Effector memory CD8-positive, alpha-beta T cell (primary cell): ENCODE measurements at regions not wholly inside any gene's neighbourhood (a gene's known extent, or its start where the extent isn't known, plus 50 kb on each side); places are given as distances from the start of the nearest gene placed in this dataset.
"Not testable (repeated sequence)": the region's sequence is repeated elsewhere in the genome, so short reads cannot be mapped to it uniquely, and the experiment has no call there.

Experiments used
- ATAC-seq: fragments of 150-1000 bp; cut with Tn5 transposase; replicated peaks from 2 replicates; pipeline ENCODE4 v1.10.0; 2021; ENCODE audit warnings: mild to moderate bottlenecking, moderate library complexity
- DNase-seq, 3 experiments: peaks; one replicate each; pipeline ENCODE4 v3.0.0; 2021
- H3K27ac Mint-ChIP-seq, 2 donors: one replicate each; pipeline ENCODE4 v1.8.0; 2022; ENCODE audit warnings: mild to moderate bottlenecking in 2 of 2, mixed read lengths in 2 of 2, moderate library complexity in 2 of 2
- H3K27me3 Mint-ChIP-seq, 2 donors: one replicate each; pipeline ENCODE4 v1.8.0; 2022; ENCODE audit warnings: mixed read lengths in 2 of 2
- H3K36me3 Mint-ChIP-seq: one replicate; pipeline ENCODE4 v1.8.0; 2022; ENCODE audit warnings: mild to moderate bottlenecking, moderate library complexity, mixed read lengths; ENCODE audit not compliant: insufficient read depth
- H3K4me1 Mint-ChIP-seq, 2 donors: one replicate each; pipeline ENCODE4 v1.8.0; 2022; ENCODE audit warnings: low read depth in 2 of 2, mixed read lengths in 2 of 2
- H3K4me3 Mint-ChIP-seq, 2 donors: one replicate each; pipeline ENCODE4 v1.8.0; 2022; ENCODE audit warnings: mild to moderate bottlenecking in 2 of 2, mixed read lengths in 2 of 2, moderate library complexity in 2 of 2
- H3K9me3 Mint-ChIP-seq, 2 donors: one replicate each; pipeline ENCODE4 v1.8.0; 2022; ENCODE audit warnings: mixed read lengths in 2 of 2

DNA sequence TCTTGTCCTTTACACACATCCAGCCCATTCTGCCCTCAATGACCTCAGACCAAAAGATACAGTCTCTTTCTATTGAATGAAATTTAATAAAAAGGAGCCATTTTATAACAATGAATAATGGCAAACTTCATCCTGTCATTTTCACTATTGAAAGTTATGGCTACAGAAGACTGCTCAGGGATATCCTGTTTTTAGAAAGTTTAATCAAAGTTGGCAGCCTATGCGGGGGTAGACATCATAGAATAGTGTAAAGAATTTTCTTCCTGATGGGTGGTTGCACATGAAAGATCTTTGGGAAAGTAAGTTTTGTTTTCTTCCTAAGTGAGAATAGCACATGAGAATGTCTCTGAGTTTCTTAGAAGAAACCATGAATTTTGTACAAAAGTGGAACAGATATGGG is 670.4 kb upstream of the CDH6 start:
- Mint-ChIP-seq H3K36me3 (no peaks in the 10 kb centered on the region), H3K4me1 (no peaks in the 10 kb centered on the region), H3K27me3 (no peaks in the 10 kb centered on the region), H3K9me3 (peaks cover 0 to 14% of the 10 kb centered on the region in 2 donors), H3K27ac (no peak overlapping the region), H3K4me3 (no peak overlapping the region)
- no peak for ATAC-seq
- DNase-seq, result no peak

GRCh38 chr5:30505014-30505886 is 688.2 kb upstream of the CDH6 start:
- Mint-ChIP-seq H3K27ac (no peak overlapping the region), H3K9me3 (peaks cover 9 to 22% of the 10 kb centered on the region in 2 donors), H3K4me3 (no peak overlapping the region), H3K36me3 (no peaks in the 10 kb centered on the region), H3K27me3 (no peaks in the 10 kb centered on the region), H3K4me1 (no peaks in the 10 kb centered on the region)
- no peak for DNase-seq
- no peak for ATAC-seq

DNA sequence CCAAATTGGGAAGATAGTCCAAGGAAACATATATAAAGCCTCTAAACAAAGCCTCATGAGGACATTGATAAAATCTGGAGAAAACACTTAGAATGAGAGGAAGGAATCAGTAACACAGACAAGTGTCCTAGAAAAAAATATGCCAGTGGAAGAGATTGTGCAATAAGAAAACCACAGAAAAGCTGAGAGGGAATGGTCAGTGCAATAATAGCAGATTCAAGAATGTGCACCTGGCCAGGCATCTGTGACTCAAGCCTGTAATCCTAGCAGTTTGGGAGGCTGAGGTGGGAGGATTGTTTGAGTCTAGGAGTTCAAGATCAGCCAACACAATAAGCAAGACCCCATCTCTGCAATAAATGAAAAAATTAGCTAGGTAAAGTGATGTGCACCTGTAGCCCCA is 691.2 kb upstream of the CDH6 start:
- DNase-seq (no peak), ATAC-seq (no peak)
- Mint-ChIP-seq H3K27me3 (no peaks in the 10 kb centered on the region), H3K36me3 (no peaks in the 10 kb centered on the region), H3K4me3 (no peak overlapping the region), H3K4me1 (no peaks in the 10 kb centered on the region), H3K27ac (no peak overlapping the region), H3K9me3 (peaks cover 9 to 14% of the 10 kb centered on the region in 2 donors)

DNA sequence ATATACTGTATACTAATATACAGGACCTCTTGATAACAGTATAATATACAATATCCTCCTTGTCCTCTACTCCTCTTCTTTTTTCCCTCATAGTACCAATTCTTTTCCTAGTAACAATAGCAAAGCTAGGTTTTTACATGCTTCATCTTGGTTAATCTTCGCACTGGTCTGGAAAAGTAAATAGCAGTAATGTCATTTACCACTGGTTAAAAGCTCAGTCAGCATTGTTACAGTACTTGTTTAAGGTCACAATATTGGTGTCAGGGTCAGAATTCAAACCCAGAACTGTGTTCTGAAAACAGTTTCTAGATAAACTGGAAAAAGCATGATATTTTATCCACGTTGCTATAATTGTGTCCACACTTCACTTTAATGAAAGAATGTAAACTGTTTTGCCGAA is 692.4 kb upstream of the CDH6 start:
- no peak for DNase-seq
- ATAC-seq, result no peak
- Mint-ChIP-seq H3K36me3 (no peaks in the 10 kb centered on the region), H3K27me3 (no peaks in the 10 kb centered on the region), H3K4me3 (no peak overlapping the region), H3K9me3 (peaks cover 9 to 14% of the 10 kb centered on the region in 2 donors), H3K4me1 (no peaks in the 10 kb centered on the region), H3K27ac (no peak overlapping the region)

GRCh38 chr5:30500513-30500912 is 693.0 kb upstream of the CDH6 start:
- H3K27me3 Mint-ChIP-seq, result no peaks in the 10 kb centered on the region
- no peak overlapping the region for H3K4me3 Mint-ChIP-seq
- H3K36me3 Mint-ChIP-seq, result no peaks in the 10 kb centered on the region
- H3K9me3 Mint-ChIP-seq, result peaks cover 9 to 14% of the 10 kb centered on the region in 2 donors
- H3K27ac Mint-ChIP-seq, result no peak overlapping the region
- ATAC-seq, result no peak
- no peak for DNase-seq
- no peaks in the 10 kb centered on the region for H3K4me1 Mint-ChIP-seq

GRCh38 chr5:30499402-30499801 is 694.1 kb upstream of the CDH6 start:
- no peaks in the 10 kb centered on the region for H3K27me3 Mint-ChIP-seq
- DNase-seq, result no peak
- H3K36me3 Mint-ChIP-seq, result no peaks in the 10 kb centered on the region
- H3K4me3 Mint-ChIP-seq, result no peak overlapping the region
- no peaks in the 10 kb centered on the region for H3K4me1 Mint-ChIP-seq
- no peak for ATAC-seq
- peaks cover 13 to 21% of the 10 kb centered on the region in 2 donors for H3K9me3 Mint-ChIP-seq
- no peak overlapping the region for H3K27ac Mint-ChIP-seq

- no peak overlapping the region for H3K27ac Mint-ChIP-seq
- no peak for DNase-seq
- no peaks in the 10 kb centered on the region for H3K36me3 Mint-ChIP-seq
- no peaks in the 10 kb centered on the region for H3K27me3 Mint-ChIP-seq
- peaks cover 13 to 21% of the 10 kb centered on the region in 2 donors for H3K9me3 Mint-ChIP-seq
- no peak for ATAC-seq
- H3K4me3 Mint-ChIP-seq, result no peak overlapping the region
- no peaks in the 10 kb centered on the region for H3K4me1 Mint-ChIP-seq
These were observed 694.5 kb upstream of the CDH6 start for GRCh38 chr5:30498972-30499371.

DNA sequence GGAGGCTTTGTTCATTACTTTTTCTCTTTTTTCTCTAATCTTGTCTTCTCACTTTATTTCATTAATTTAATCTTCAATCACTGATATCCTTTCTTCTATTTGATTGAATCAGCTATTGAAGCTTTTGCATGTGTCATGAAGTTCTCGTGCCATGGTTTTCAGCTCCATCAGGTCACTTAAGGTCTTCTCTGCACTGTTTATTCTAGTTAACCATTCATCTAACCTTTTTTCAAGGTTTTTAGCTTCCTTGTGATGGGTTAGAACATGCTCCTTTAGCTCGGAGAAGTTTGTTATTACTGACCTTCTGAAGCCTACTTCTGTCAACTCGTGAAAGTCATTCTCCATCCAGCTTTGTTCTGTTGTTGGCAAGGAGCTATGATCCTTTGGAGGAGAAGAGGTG is 695.0 kb upstream of the CDH6 start:
- peaks cover 10 to 21% of the 10 kb centered on the region in 2 donors for H3K9me3 Mint-ChIP-seq
- not testable (repeated sequence) for DNase-seq, H3K36me3 Mint-ChIP-seq, H3K4me3 Mint-ChIP-seq, ATAC-seq, H3K27ac Mint-ChIP-seq, H3K27me3 Mint-ChIP-seq, H3K4me1 Mint-ChIP-seq

- H3K27ac Mint-ChIP-seq, H3K4me3 Mint-ChIP-seq, DNase-seq, H3K4me1 Mint-ChIP-seq, H3K36me3 Mint-ChIP-seq, H3K27me3 Mint-ChIP-seq, ATAC-seq: not testable (repeated sequence)
- peaks cover 7 to 12% of the 10 kb centered on the region in 2 donors for H3K9me3 Mint-ChIP-seq
These were observed 699.4 kb upstream of the CDH6 start for GRCh38 chr5:30494113-30494512.

DNA sequence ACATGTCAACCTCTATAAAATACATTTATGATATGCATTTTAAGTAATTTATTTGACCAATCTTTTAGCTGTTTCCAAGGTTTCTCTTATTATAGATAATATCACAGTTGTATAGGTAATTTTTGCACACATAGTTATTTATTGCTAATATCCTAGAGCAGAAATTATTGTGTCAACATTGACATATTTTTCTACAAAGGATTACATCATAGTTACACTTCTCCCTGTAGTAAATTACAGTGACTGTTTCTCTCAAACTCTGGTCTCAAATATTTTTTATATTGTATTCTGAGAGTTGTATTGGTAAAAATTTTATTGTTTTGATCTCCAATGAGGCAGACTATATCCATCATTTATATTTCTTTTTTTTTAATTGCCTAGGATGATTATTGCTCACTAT is 714.4 kb upstream of the CDH6 start:
- Mint-ChIP-seq H3K36me3 (no peaks in the 10 kb centered on the region), H3K4me1 (no peaks in the 10 kb centered on the region), H3K27me3 (no peaks in the 10 kb centered on the region), H3K27ac (no peak overlapping the region), H3K9me3 (peaks cover 23 to 36% of the 10 kb centered on the region in 2 donors), H3K4me3 (no peak overlapping the region)
- ATAC-seq (no peak), DNase-seq (no peak)

- Mint-ChIP-seq H3K9me3 (peaks cover 16 to 26% of the 10 kb centered on the region in 2 donors), H3K4me1 (no peaks in the 10 kb centered on the region), H3K36me3 (no peaks in the 10 kb centered on the region), H3K4me3 (no peak overlapping the region), H3K27ac (no peak overlapping the region), H3K27me3 (no peaks in the 10 kb centered on the region)
- DNase-seq (no peak), ATAC-seq (no peak)
These were observed 718.1 kb upstream of the CDH6 start for GRCh38 chr5:30475429-30475828.

DNA sequence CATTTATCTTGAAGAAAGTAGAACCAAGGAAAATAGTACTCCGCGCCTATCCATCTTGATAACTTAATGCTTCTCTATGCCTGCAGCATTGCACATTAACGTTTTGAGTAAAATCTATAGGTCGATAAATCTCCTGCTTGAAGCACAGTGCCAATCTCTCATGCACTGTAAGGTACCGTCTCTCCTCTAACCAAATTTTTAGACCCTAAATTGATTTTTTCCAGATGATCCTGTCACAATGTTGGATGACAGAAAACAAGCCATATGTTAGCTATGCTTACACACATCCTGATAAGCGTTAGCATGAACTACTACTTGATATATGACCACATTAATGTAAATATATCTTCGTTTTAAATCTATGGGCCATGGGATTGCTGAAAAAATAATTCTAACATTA is 723.8 kb upstream of the CDH6 start:
- no peak for ATAC-seq
- DNase-seq, result no peak
- H3K9me3 Mint-ChIP-seq, result peaks cover 5 to 6% of the 10 kb centered on the region in 2 donors
- H3K27me3 Mint-ChIP-seq, result no peaks in the 10 kb centered on the region
- H3K36me3 Mint-ChIP-seq, result no peaks in the 10 kb centered on the region
- H3K27ac Mint-ChIP-seq, result no peak overlapping the region
- no peaks in the 10 kb centered on the region for H3K4me1 Mint-ChIP-seq
- H3K4me3 Mint-ChIP-seq, result no peak overlapping the region

- DNase-seq, result no peak
- no peak overlapping the region for H3K4me3 Mint-ChIP-seq
- H3K36me3 Mint-ChIP-seq, result no peaks in the 10 kb centered on the region
- H3K9me3 Mint-ChIP-seq, result peaks cover 1 to 5% of the 10 kb centered on the region in 2 donors
- no peaks in the 10 kb centered on the region for H3K4me1 Mint-ChIP-seq
- H3K27me3 Mint-ChIP-seq, result no peaks in the 10 kb centered on the region
- ATAC-seq, result no peak
- H3K27ac Mint-ChIP-seq, result no peak overlapping the region
These were observed 734.8 kb upstream of the CDH6 start for GRCh38 chr5:30458681-30459080.

- H3K4me1 Mint-ChIP-seq, H3K27me3 Mint-ChIP-seq, H3K27ac Mint-ChIP-seq, H3K4me3 Mint-ChIP-seq, DNase-seq, ATAC-seq, H3K36me3 Mint-ChIP-seq: not testable (repeated sequence)
- peaks cover 2 to 13% of the 10 kb centered on the region in 2 donors for H3K9me3 Mint-ChIP-seq
These were observed 738.0 kb upstream of the CDH6 start for GRCh38 chr5:30455484-30455883.
